H1 (cell line): ENCODE measurements at regions not wholly inside any gene's neighbourhood (a gene's known extent, or its start where the extent isn't known, plus 50 kb on each side); places are given as distances from the start of the nearest gene placed in this dataset.

Experiments
- CTCF ChIA-PET: fragments of 300-600 bp; sonication (Branson Sonifier 250); formaldehyde crosslinking; loops from one replicate; lab custom pipeline; 2021; ENCODE audit not compliant: partially characterized antibody; lab: Charles Lee
- POLR2A ChIA-PET: fragments of 300-600 bp; sonication (Branson Sonifier 250); formaldehyde crosslinking; loops from one replicate; lab custom pipeline; 2021; ENCODE audit warnings: inconsistent platforms; ENCODE audit not compliant: partially characterized antibody; lab: Charles Lee
- DNase-seq, 2 experiments: peaks; one replicate each; pipeline versions ENCODE4 v3.0.0 to v3.0.0-alpha.2; 2010 to 2022; ENCODE audit warnings: low spot score in 2 of 2, low read depth in 1 of 2, mixed read lengths in 1 of 2
- FAIRE-seq: peaks from 2 replicates; lab custom pipeline; 2011; peaks lifted over from hg19 to GRCh38; lab: Jason Lieb, UNC
- H2AFZ ChIP-seq: 2 replicates; pipeline ENCODE4 v1.8.1; 2012; ENCODE audit warnings: low read length, inconsistent platforms
- H2AK5ac ChIP-seq: 2 replicates; pipeline ENCODE4 v1.6.1; 2013; ENCODE audit warnings: low read depth, low read length
- H2BK120ac ChIP-seq: replicated peaks from 2 replicates; pipeline ENCODE3; 2013; ENCODE audit warnings: low read depth, low read length, inconsistent platforms
- H2BK12ac ChIP-seq: 2 replicates; pipeline ENCODE4 v1.6.1; 2013; ENCODE audit warnings: low read depth, low read length
- H2BK15ac ChIP-seq: 2 replicates; pipeline ENCODE4 v1.6.1; 2013; ENCODE audit warnings: low read length
- H2BK20ac ChIP-seq: 2 replicates; pipeline ENCODE4 v1.6.1; 2013; ENCODE audit warnings: low read length
- H2BK5ac ChIP-seq: 2 replicates; pipeline ENCODE4 v1.6.1; 2013; ENCODE audit warnings: low read depth, low read length
- H3K14ac ChIP-seq: 2 replicates; pipeline ENCODE4 v1.6.1; 2013; ENCODE audit warnings: inconsistent platforms; ENCODE audit not compliant: insufficient read length
- H3K18ac ChIP-seq: 2 replicates; pipeline ENCODE4 v1.6.1; 2013; ENCODE audit warnings: low read length; ENCODE audit errors: extremely low read depth
- H3K23ac ChIP-seq: 2 replicates; pipeline ENCODE4 v1.6.1; 2013; ENCODE audit warnings: inconsistent platforms; ENCODE audit not compliant: insufficient read length
- H3K23me2 ChIP-seq: 2 replicates; pipeline ENCODE4 v1.6.1; 2013; ENCODE audit warnings: low read depth, low read length
- H3K27ac ChIP-seq: 2 replicates; pipeline ENCODE4 v1.6.1; 2011; ENCODE audit warnings: low read depth, low read length, inconsistent platforms
- H3K27me3 ChIP-seq, 4 experiments: replicated peaks in 1 of 4; 1 replicate in 1 of 4; 2 replicates in 3 of 4; pipeline versions ENCODE4 v1.6.1 to v1.8.1; 2011 to 2013; ENCODE audit warnings: low read length in 3 of 4, mild to moderate bottlenecking in 3 of 4, inconsistent platforms in 2 of 4, mixed read lengths in 2 of 4, moderate library complexity in 1 of 4; ENCODE audit not compliant: control insufficient read depth in 3 of 4, insufficient read depth in 3 of 4; ENCODE audit errors: extremely low read depth in 1 of 4
- H3K36me3 ChIP-seq, 4 experiments: 2 replicates each; pipeline versions ENCODE4 v1.6.1 to v1.8.1; 2011 to 2013; ENCODE audit warnings: mild to moderate bottlenecking in 4 of 4, low read length in 3 of 4, moderate library complexity in 2 of 4, control low read depth in 1 of 4, inconsistent platforms in 1 of 4; ENCODE audit not compliant: insufficient read depth in 4 of 4, control insufficient read depth in 2 of 4
- H3K4ac ChIP-seq: replicated peaks from 2 replicates; pipeline ENCODE3; 2013; ENCODE audit warnings: low read length, low read depth, mixed read lengths, inconsistent platforms; ENCODE audit not compliant: insufficient read length
- H3K4me1 ChIP-seq, 4 experiments: replicated peaks in 1 of 4; 1 replicate in 1 of 4; 2 replicates in 3 of 4; pipeline versions ENCODE4 v1.6.1 to v1.8.1; 2011 to 2013; ENCODE audit warnings: low read length in 3 of 4, inconsistent platforms in 2 of 4, mixed read lengths in 1 of 4; ENCODE audit not compliant: insufficient read depth in 4 of 4, control insufficient read depth in 3 of 4
- H3K4me2 ChIP-seq, 2 experiments: 2 replicates each; pipeline versions ENCODE4 v1.6.1 to v1.8.1; 2011 to 2013; ENCODE audit warnings: low read depth in 2 of 2, low read length in 2 of 2, control low read depth in 1 of 2, inconsistent platforms in 1 of 2, mild to moderate bottlenecking in 1 of 2; ENCODE audit not compliant: insufficient read depth in 1 of 2
- H3K4me3 ChIP-seq, 4 experiments: fragments of 200-600, 300-600 bp in 1 of 4; sonication (generic), shearing (Covaris generic), sonication (Bioruptor Twin) in 1 of 4; 2 replicates each; pipeline versions ENCODE4 v1.5.1 to v1.8.1; 2011 to 2016; ENCODE audit warnings: low read length in 4 of 4, low read depth in 3 of 4, control low read depth in 2 of 4, inconsistent platforms in 2 of 4, mild to moderate bottlenecking in 2 of 4, mixed read lengths in 1 of 4, moderate library complexity in 1 of 4; ENCODE audit not compliant: insufficient read depth in 2 of 4; ENCODE audit errors: extremely low read depth in 1 of 4
- H3K56ac ChIP-seq: replicated peaks from 2 replicates; pipeline ENCODE3; 2013; ENCODE audit warnings: low read depth, mild to moderate bottlenecking, mixed read lengths, low read length, inconsistent platforms; ENCODE audit not compliant: insufficient read length
- H3K79me1 ChIP-seq: 2 replicates; pipeline ENCODE4 v1.6.1; 2013; ENCODE audit warnings: low read depth, low read length, control low read depth
- H3K79me2 ChIP-seq, 2 experiments: 2 replicates each; pipeline versions ENCODE4 v1.6.1 to v1.8.1; 2012 to 2013; ENCODE audit warnings: low read length in 2 of 2, mild to moderate bottlenecking in 2 of 2, inconsistent platforms in 1 of 2; ENCODE audit not compliant: insufficient read depth in 2 of 2, control insufficient read depth in 1 of 2
- H3K9ac ChIP-seq, 4 experiments: replicated peaks in 1 of 4; 1 replicate in 1 of 4; 2 replicates in 3 of 4; pipeline versions ENCODE4 v1.6.1 to v1.8.1; 2011 to 2013; ENCODE audit warnings: low read depth in 3 of 4, low read length in 3 of 4, control low read depth in 2 of 4, mild to moderate bottlenecking in 2 of 4, moderate library complexity in 2 of 4, inconsistent platforms in 1 of 4; ENCODE audit errors: extremely low read depth in 1 of 4
- H3K9me3 ChIP-seq, 2 experiments: 2 replicates each; pipeline versions ENCODE4 v1.6.1 to v1.8.1; 2012 to 2013; ENCODE audit warnings: mild to moderate bottlenecking in 2 of 2, moderate library complexity in 2 of 2, control low read depth in 1 of 2, inconsistent platforms in 1 of 2, low read depth in 1 of 2, low read length in 1 of 2, mixed read lengths in 1 of 2; ENCODE audit not compliant: insufficient read depth in 2 of 2
- H4K20me1 ChIP-seq, 2 experiments: replicated peaks in 1 of 2; 2 replicates each; pipeline versions ENCODE3 to v1.8.1; 2011 to 2013; ENCODE audit warnings: inconsistent platforms in 2 of 2, low read length in 2 of 2, mild to moderate bottlenecking in 1 of 2; ENCODE audit not compliant: insufficient read depth in 2 of 2, control insufficient read depth in 1 of 2
- H4K5ac ChIP-seq: 2 replicates; pipeline ENCODE4 v1.6.1; 2013; ENCODE audit warnings: low read length, low read depth, mixed read lengths, inconsistent platforms; ENCODE audit not compliant: insufficient read length
- H4K8ac ChIP-seq: 2 replicates; pipeline ENCODE4 v1.8.0; 2013; ENCODE audit warnings: mild to moderate bottlenecking, moderate library complexity, low read length, inconsistent platforms; ENCODE audit not compliant: insufficient read depth; ENCODE audit errors: extremely low read depth
- H4K91ac ChIP-seq: replicated peaks from 2 replicates; pipeline ENCODE3; 2013; ENCODE audit warnings: low read length, mixed read lengths, inconsistent platforms; ENCODE audit not compliant: insufficient read length
- BCL11A ChIP-seq, 2 experiments: IDR thresholded peaks; one replicate each; pipeline ENCODE4 v1.6.1; 2011; ENCODE audit warnings: low read depth in 2 of 2, low read length in 2 of 2, mild to moderate bottlenecking in 2 of 2
- EGR1 ChIP-seq: IDR thresholded peaks from 2 replicates; pipeline ENCODE4 v1.6.1; 2011; ENCODE audit warnings: low read depth, low read length, borderline replicate concordance
- MAFK ChIP-seq: IDR thresholded peaks from 2 replicates; pipeline ENCODE4 v1.6.1; 2012; ENCODE audit warnings: low read depth, mild to moderate bottlenecking, improper control_type of control experiment, low read length
- SRF ChIP-seq: IDR thresholded peaks from 2 replicates; pipeline ENCODE4 v1.6.1; 2011; ENCODE audit warnings: mild to moderate bottlenecking, low read depth, low read length, moderate library complexity
- TAF7 ChIP-seq: optimal IDR thresholded peaks from 2 replicates; pipeline ENCODE3; 2011; ENCODE audit warnings: low read depth, mild to moderate bottlenecking, inconsistent platforms, low read length, moderate library complexity, borderline replicate concordance
- TBP ChIP-seq: IDR thresholded peaks from 2 replicates; pipeline ENCODE4 v1.6.1; 2011; ENCODE audit warnings: low read depth, low read length, improper control_type of control experiment
- WGBS, 2 experiments: shearing (Covaris generic) in 1 of 2; methylation state at CpG; one replicate each; pipeline versions ENCODE4 v1.1.6 to v1.1.7; 2013 to 2015; ENCODE audit warnings: low lambda C conversion rate in 2 of 2, mixed read lengths in 2 of 2, inconsistent platforms in 1 of 2, low coverage in 1 of 2, missing lambda C conversion rate in 1 of 2; ENCODE audit not compliant: insufficient replicate concordance in 2 of 2, insufficient coverage in 1 of 2, insufficient read length in 1 of 2; ENCODE audit errors: extremely low coverage in 1 of 2, missing lambda C conversion rate in 1 of 2; 5-methylcytosine and 5-hydroxymethylcytosine counted together

DNA sequence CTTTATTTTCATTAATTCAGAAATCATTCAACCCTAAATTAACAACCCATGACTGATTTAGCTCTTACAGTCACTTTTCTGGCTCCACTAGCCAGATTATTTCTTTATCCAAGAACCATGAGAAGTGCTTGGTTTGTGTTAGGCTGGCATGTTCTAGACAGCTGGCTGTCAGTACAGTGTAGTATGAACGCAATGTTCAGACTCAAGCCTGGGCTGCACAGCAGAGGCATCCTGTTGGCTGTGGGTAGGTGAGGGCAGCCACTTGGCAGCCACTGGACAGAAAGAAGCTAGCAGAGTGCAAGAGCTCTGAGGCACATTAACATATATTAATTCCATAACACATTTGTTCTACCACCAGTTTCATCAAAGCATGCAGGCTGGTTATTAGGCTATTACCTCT, 522.9 kb upstream of the FSHR start:
- Histone ChIP-seq H4K20me1 (peaks cover 0 to 1% of the 10 kb centered on the region in 2 experiments), H2AFZ (no peak overlapping the region), H3K36me3 (no peaks in the 10 kb centered on the region), H3K23ac (no peak overlapping the region), H3K18ac (no peak overlapping the region), H3K9ac (no peak overlapping the region), H3K27ac (no peak overlapping the region), H3K4me3 (no peak overlapping the region), H3K4ac (no peak overlapping the region), H3K4me2 (no peak overlapping the region), H2BK5ac (no peak overlapping the region), H3K79me2 (no peaks in the 10 kb centered on the region), H3K79me1 (no peaks in the 10 kb centered on the region), H2BK15ac (no peak overlapping the region), H2BK20ac (no peak overlapping the region), H3K9me3 (no peaks in the 10 kb centered on the region), H4K8ac (peak overlapping the region; percentile 68; the same call in 1 of the 2 replicates), H3K14ac (no peak overlapping the region), H3K23me2 (no peaks in the 10 kb centered on the region), H4K91ac (no peak overlapping the region), H3K56ac (no peak overlapping the region), H3K27me3 (no peaks in the 10 kb centered on the region), H4K5ac (no peak overlapping the region), H2AK5ac (no peak overlapping the region), H2BK12ac (no peak overlapping the region), H2BK120ac (no peak overlapping the region), H3K4me1 (no peaks in the 10 kb centered on the region)
- DNase-seq (no peak), FAIRE-seq (no peak)
- ChIA-PET POLR2A (no interaction called here), CTCF (interaction anchor here (1.0 to 3.0 kb wide), 4 partner anchors 9 to 57 kb away, joined by 3 to 16 read pairs (median 4); no protein-coding TSS in a partner anchor)
- no peak for TF ChIP-seq BCL11A (IDR thresholded peaks at IDR 0.05; ENCODE audit: low read depth in 2 of 2, low read length in 2 of 2)
- no peak for TF ChIP-seq TAF7
- TF ChIP-seq TBP, result no peak
- no peak for TF ChIP-seq MAFK
- TF ChIP-seq SRF, result no peak
- no peak for TF ChIP-seq EGR1
- WGBS, 2 experiments, result 100% methylated on average over 1 of the region's 1 CpG; no CpG with 5 or more reads in 1 of the 2 experiments
